SK-N-SH (cell line): ENCODE measurements at regions not wholly inside any gene's neighbourhood (a gene's known extent, or its start where the extent isn't known, plus 50 kb on each side); places are given as distances from the start of the nearest gene placed in this dataset.

ENCODE experiments used
- CTCF ChIA-PET: fragments of 300-600, 350-600 bp; formaldehyde crosslinking; extraction: SDS; loops from one replicate; lab custom pipeline; 2021; lab: Yijun Ruan, JAX
- POLR2A ChIA-PET: fragments of 350-600 bp; sonication (Branson Sonifier 250); formaldehyde crosslinking; extraction: SDS; loops from one replicate; lab custom pipeline; 2020; ENCODE audit warnings: antibody characterized with exemption, inconsistent platforms; lab: Yijun Ruan, JAX
- DNase-seq: peaks from one replicate; pipeline ENCODE4 v3.0.0; 2012
- H2AFZ ChIP-seq: fragments of 200-600 bp; sonication (generic); 2 replicates; pipeline ENCODE4 v1.8.1; 2016; ENCODE audit warnings: antibody characterized with exemption, mild to moderate bottlenecking, low read depth
- H3F3A ChIP-seq: fragments of 200-600 bp; sonication (generic); replicated peaks from 2 replicates; pipeline ENCODE3; 2016; ENCODE audit warnings: antibody characterized with exemption, mild to moderate bottlenecking; ENCODE audit not compliant: insufficient read depth
- H3K27ac ChIP-seq, 2 experiments: fragments of 200-500 bp in 1 of 2; fragments of 200-600 bp in 1 of 2; sonication (Bioruptor generic) in 1 of 2; sonication (generic), shearing (Covaris generic) in 1 of 2; 2 replicates each; pipeline versions ENCODE4 v1.5.1 to v1.6.1; 2014 to 2016; ENCODE audit warnings: low read depth in 2 of 2, inconsistent platforms in 1 of 2, low read length in 1 of 2, mild to moderate bottlenecking in 1 of 2, mixed read lengths in 1 of 2
- H3K27me3 ChIP-seq: fragments of 200-600 bp; sonication (generic), shearing (Covaris generic); 2 replicates; pipeline ENCODE4 v1.6.1; 2016; ENCODE audit warnings: mixed run types; ENCODE audit not compliant: insufficient read depth
- H3K36me3 ChIP-seq, 2 experiments: fragments of 200-500 bp in 1 of 2; fragments of 200-600 bp in 1 of 2; sonication (Bioruptor generic) in 1 of 2; sonication (generic) in 1 of 2; replicated peaks in 1 of 2; 2 replicates each; pipeline versions ENCODE3 to v1.5.1; 2014 to 2016; ENCODE audit warnings: low read length in 1 of 2, mild to moderate bottlenecking in 1 of 2; ENCODE audit not compliant: insufficient read depth in 2 of 2, control insufficient read depth in 1 of 2
- H3K4me1 ChIP-seq, 2 experiments: fragments of 200-500 bp in 1 of 2; fragments of 200-600 bp in 1 of 2; sonication (Bioruptor generic) in 1 of 2; sonication (generic), shearing (Covaris generic) in 1 of 2; 2 replicates each; pipeline versions ENCODE4 v1.5.1 to v1.6.1; 2014 to 2016; ENCODE audit warnings: low read depth in 1 of 2, low read length in 1 of 2, mixed run types in 1 of 2; ENCODE audit not compliant: insufficient read depth in 2 of 2, control insufficient read depth in 1 of 2
- H3K4me2 ChIP-seq: fragments of 200-600 bp; sonication (generic), shearing (Covaris generic); 2 replicates; pipeline ENCODE4 v1.6.1; 2017; ENCODE audit warnings: mixed run types
- H3K4me3 ChIP-seq, 2 experiments: fragments of 200-500 bp in 1 of 2; fragments of 200-600 bp in 1 of 2; sonication (Bioruptor generic) in 1 of 2; sonication (generic), shearing (Covaris generic) in 1 of 2; 2 replicates each; pipeline versions ENCODE4 v1.5.1 to v1.8.1; 2014 to 2016; ENCODE audit warnings: low read depth in 2 of 2, inconsistent platforms in 1 of 2, low read length in 1 of 2, mild to moderate bottlenecking in 1 of 2, mixed read lengths in 1 of 2, moderate library complexity in 1 of 2
- H3K79me2 ChIP-seq: fragments of 200-600 bp; sonication (generic); 2 replicates; pipeline ENCODE4 v1.8.1; 2017; ENCODE audit warnings: mild to moderate bottlenecking; ENCODE audit not compliant: insufficient read depth
- H3K9ac ChIP-seq: fragments of 200-600 bp; sonication (generic); 2 replicates; pipeline ENCODE4 v1.6.1; 2017; ENCODE audit warnings: mixed run types
- H3K9me2 ChIP-seq: fragments of 200-600 bp; sonication (generic); 2 replicates; pipeline ENCODE4 v1.6.1; 2017; ENCODE audit warnings: mixed run types
- H3K9me3 ChIP-seq: fragments of 200-600 bp; sonication (generic); 2 replicates; pipeline ENCODE4 v1.6.1; 2017; ENCODE audit warnings: mixed run types, mild to moderate bottlenecking, moderate library complexity
- H4K20me1 ChIP-seq: fragments of 200-600 bp; sonication (generic); 2 replicates; pipeline ENCODE4 v1.6.1; 2017; ENCODE audit warnings: mild to moderate bottlenecking, mixed run types; ENCODE audit not compliant: insufficient read depth
- CTCF ChIP-seq: fragments of 200-600 bp; sonication (generic); IDR thresholded peaks from 2 replicates; pipeline ENCODE4 v1.6.1; 2017; ENCODE audit warnings: antibody characterized with exemption, mild to moderate bottlenecking, moderate library complexity
- EP300 ChIP-seq, 2 experiments: IDR thresholded peaks; 2 replicates each; pipeline versions ENCODE4 v1.4.0 to v1.6.1; 2012; ENCODE audit warnings: borderline replicate concordance in 1 of 2, low read depth in 1 of 2, low read length in 1 of 2
- IRF3 ChIP-seq: fragments of 150-350 bp; IDR thresholded peaks from 2 replicates; pipeline ENCODE4 v1.6.1; 2016; ENCODE audit warnings: mild to moderate bottlenecking, low read depth, low read length
- REST ChIP-seq: IDR thresholded peaks from 2 replicates; pipeline ENCODE4 v1.6.1; 2012; ENCODE audit warnings: mild to moderate bottlenecking, low read depth, low read length, moderate library complexity
- RXRA ChIP-seq: IDR thresholded peaks from 2 replicates; pipeline ENCODE4 v1.4.0; 2012; ENCODE audit warnings: low read depth, mild to moderate bottlenecking, borderline replicate concordance
- WGBS: methylation state at CpG from one replicate; pipeline ENCODE4 v1.1.6; 2017; ENCODE audit warnings: low lambda C conversion rate; 5-methylcytosine and 5-hydroxymethylcytosine counted together

GRCh38 chr12:114248527-114248926, 157.4 kb downstream of the TBX5 start:
- no peak for DNase-seq
- Histone ChIP-seq H3K27me3 (no peaks in the 10 kb centered on the region), H3K36me3 (no peaks in the 10 kb centered on the region), H4K20me1 (no peaks in the 10 kb centered on the region), H3K9me3 (no peaks in the 10 kb centered on the region), H3K27ac (no peak overlapping the region), H2AFZ (no peak overlapping the region), H3K79me2 (no peaks in the 10 kb centered on the region), H3K4me1 (no peaks in the 10 kb centered on the region), H3F3A (no peaks in the 10 kb centered on the region), H3K9ac (no peak overlapping the region), H3K9me2 (no peaks in the 10 kb centered on the region), H3K4me3 (no peak overlapping the region), H3K4me2 (no peak overlapping the region)
- POLR2A ChIA-PET, result no interaction called here
- TF ChIP-seq REST (peak; percentile 87), EP300 (IDR thresholded peaks at IDR 0.05; ENCODE audit: borderline replicate concordance in 1 of 2, low read depth in 1 of 2, low read length in 1 of 2) (no peak)
- CTCF ChIA-PET, result no interaction called here
- 14% methylated on average over 7 of the region's 7 CpGs for WGBS

- 0% methylated on average over 4 of the region's 4 CpGs for WGBS
Observed at GRCh38 chr12:114245555-114245954, 160.4 kb downstream of the TBX5 start.

More at GRCh38 chr12:114245555-114245954, 160.4 kb downstream of the TBX5 start:
- Histone ChIP-seq H4K20me1 (no peaks in the 10 kb centered on the region), H3K4me3 (no peak overlapping the region), H3K36me3 (no peaks in the 10 kb centered on the region), H3K9me3 (no peaks in the 10 kb centered on the region), H3K79me2 (no peaks in the 10 kb centered on the region), H3K9ac (no peak overlapping the region), H3F3A (no peaks in the 10 kb centered on the region), H3K4me2 (no peak overlapping the region), H3K9me2 (no peaks in the 10 kb centered on the region), H3K4me1 (no peaks in the 10 kb centered on the region), H2AFZ (no peak overlapping the region), H3K27me3 (0 out of 2 replicates have a peak, but pooled peaks cover 2% of the 10 kb centered on the region), H3K27ac (no peak overlapping the region)
- ChIA-PET POLR2A (no interaction called here), CTCF (no interaction called here)
- DNase-seq, result no peak
- TF ChIP-seq IRF3 (no peak), CTCF (peak; percentile 28; the same call in 1 of the 2 replicates), RXRA (no peak)
